ENCODE measurements at regions not wholly inside any gene's neighbourhood (a gene's known extent, or its start where the extent isn't known, plus 50 kb on each side); places are given as distances from the start of the nearest gene placed in this dataset.

GRCh38 chr4:63607169-63607872 is 801.9 kb downstream of the TECRL start:
- no peak for FAIRE-seq
- TF ChIP-seq POLR2A (IDR thresholded peaks at IDR 0.05; ENCODE audit: low read depth, low read length) (no peak), POLR2AphosphoS5 (IDR thresholded peaks at IDR 0.05; ENCODE audit: low read depth, low read length) (no peak), TAF1 (IDR thresholded peaks at IDR 0.05; ENCODE audit: borderline replicate concordance, low read depth, low read length) (no peak)
- DNase-seq (ENCODE audit: insufficient read length): no peak

GRCh38 chr4:63589796-63590195 is 819.5 kb downstream of the TECRL start:
- no peak for TF ChIP-seq POLR2A (IDR thresholded peaks at IDR 0.05; ENCODE audit: low read depth, low read length)
- no peak for TF ChIP-seq TAF1 (IDR thresholded peaks at IDR 0.05; ENCODE audit: borderline replicate concordance, low read depth, low read length)
- no peak for TF ChIP-seq POLR2AphosphoS5 (IDR thresholded peaks at IDR 0.05; ENCODE audit: low read depth, low read length)
- FAIRE-seq (no peak), DNase-seq (ENCODE audit: insufficient read length) (no peak)

- TF ChIP-seq POLR2AphosphoS5 (IDR thresholded peaks at IDR 0.05; ENCODE audit: low read depth, low read length) (no peak), POLR2A (IDR thresholded peaks at IDR 0.05; ENCODE audit: low read depth, low read length) (no peak), TAF1 (IDR thresholded peaks at IDR 0.05; ENCODE audit: borderline replicate concordance, low read depth, low read length) (no peak)
- no peak for DNase-seq (ENCODE audit: insufficient read length)
- no peak for FAIRE-seq
Observed at GRCh38 chr4:63583561-63583960, 825.7 kb downstream of the TECRL start.

GRCh38 chr4:63583007-63583406 is 826.2 kb downstream of the TECRL start:
- DNase-seq (ENCODE audit: insufficient read length): no peak
- no peak for TF ChIP-seq POLR2AphosphoS5 (IDR thresholded peaks at IDR 0.05; ENCODE audit: low read depth, low read length)
- no peak for TF ChIP-seq TAF1 (IDR thresholded peaks at IDR 0.05; ENCODE audit: borderline replicate concordance, low read depth, low read length)
- no peak for TF ChIP-seq POLR2A (IDR thresholded peaks at IDR 0.05; ENCODE audit: low read depth, low read length)
- no peak for FAIRE-seq

GRCh38 chr4:63580796-63581475 is 828.3 kb downstream of the TECRL start:
- FAIRE-seq: no peak
- no peak for DNase-seq (ENCODE audit: insufficient read length)
- TF ChIP-seq POLR2A (IDR thresholded peaks at IDR 0.05; ENCODE audit: low read depth, low read length) (no peak), TAF1 (IDR thresholded peaks at IDR 0.05; ENCODE audit: borderline replicate concordance, low read depth, low read length) (no peak), POLR2AphosphoS5 (IDR thresholded peaks at IDR 0.05; ENCODE audit: low read depth, low read length) (no peak)

- FAIRE-seq (no peak), DNase-seq (ENCODE audit: insufficient read length) (no peak)
- TF ChIP-seq TAF1 (IDR thresholded peaks at IDR 0.05; ENCODE audit: borderline replicate concordance, low read depth, low read length) (no peak), POLR2A (IDR thresholded peaks at IDR 0.05; ENCODE audit: low read depth, low read length) (no peak), POLR2AphosphoS5 (IDR thresholded peaks at IDR 0.05; ENCODE audit: low read depth, low read length) (no peak)
Observed at GRCh38 chr4:63578383-63578782, 830.9 kb downstream of the TECRL start.

- TF ChIP-seq POLR2AphosphoS5 (IDR thresholded peaks at IDR 0.05; ENCODE audit: low read depth, low read length): no peak
- TF ChIP-seq POLR2A (IDR thresholded peaks at IDR 0.05; ENCODE audit: low read depth, low read length): no peak
- no peak for TF ChIP-seq TAF1 (IDR thresholded peaks at IDR 0.05; ENCODE audit: borderline replicate concordance, low read depth, low read length)
- DNase-seq (ENCODE audit: insufficient read length) (no peak), FAIRE-seq (no peak)
Observed at GRCh38 chr4:63566658-63567057, 842.6 kb downstream of the TECRL start.

- DNase-seq (ENCODE audit: insufficient read length) (no peak), FAIRE-seq (no peak)
- TF ChIP-seq POLR2A (IDR thresholded peaks at IDR 0.05; ENCODE audit: low read depth, low read length) (no peak), TAF1 (IDR thresholded peaks at IDR 0.05; ENCODE audit: borderline replicate concordance, low read depth, low read length) (no peak), POLR2AphosphoS5 (IDR thresholded peaks at IDR 0.05; ENCODE audit: low read depth, low read length) (no peak)
Observed at GRCh38 chr4:63563288-63564014, 845.8 kb downstream of the TECRL start.

- no peak for DNase-seq (ENCODE audit: insufficient read length)
- TF ChIP-seq POLR2A (IDR thresholded peaks at IDR 0.05; ENCODE audit: low read depth, low read length) (no peak), POLR2AphosphoS5 (IDR thresholded peaks at IDR 0.05; ENCODE audit: low read depth, low read length) (no peak), TAF1 (IDR thresholded peaks at IDR 0.05; ENCODE audit: borderline replicate concordance, low read depth, low read length) (no peak)
- no peak for FAIRE-seq
Observed at GRCh38 chr4:63558709-63559108, 850.5 kb downstream of the TECRL start.

- FAIRE-seq (no peak), DNase-seq (ENCODE audit: insufficient read length) (no peak)
- no peak for TF ChIP-seq POLR2AphosphoS5 (IDR thresholded peaks at IDR 0.05; ENCODE audit: low read depth, low read length)
- no peak for TF ChIP-seq POLR2A (IDR thresholded peaks at IDR 0.05; ENCODE audit: low read depth, low read length)
- TF ChIP-seq TAF1 (IDR thresholded peaks at IDR 0.05; ENCODE audit: borderline replicate concordance, low read depth, low read length): no peak
Observed at GRCh38 chr4:63556332-63556731, 852.9 kb downstream of the TECRL start.

- no peak for FAIRE-seq
- no peak for TF ChIP-seq POLR2A (IDR thresholded peaks at IDR 0.05; ENCODE audit: low read depth, low read length)
- no peak for TF ChIP-seq POLR2AphosphoS5 (IDR thresholded peaks at IDR 0.05; ENCODE audit: low read depth, low read length)
- no peak for TF ChIP-seq TAF1 (IDR thresholded peaks at IDR 0.05; ENCODE audit: borderline replicate concordance, low read depth, low read length)
- no peak for DNase-seq (ENCODE audit: insufficient read length)
Observed at GRCh38 chr4:63553123-63553522, 856.1 kb downstream of the TECRL start.
